ENCODE measurements at regions not wholly inside any gene's neighbourhood (a gene's known extent, or its start where the extent isn't known, plus 50 kb on each side); places are given as distances from the start of the nearest gene placed in this dataset.

DNA sequence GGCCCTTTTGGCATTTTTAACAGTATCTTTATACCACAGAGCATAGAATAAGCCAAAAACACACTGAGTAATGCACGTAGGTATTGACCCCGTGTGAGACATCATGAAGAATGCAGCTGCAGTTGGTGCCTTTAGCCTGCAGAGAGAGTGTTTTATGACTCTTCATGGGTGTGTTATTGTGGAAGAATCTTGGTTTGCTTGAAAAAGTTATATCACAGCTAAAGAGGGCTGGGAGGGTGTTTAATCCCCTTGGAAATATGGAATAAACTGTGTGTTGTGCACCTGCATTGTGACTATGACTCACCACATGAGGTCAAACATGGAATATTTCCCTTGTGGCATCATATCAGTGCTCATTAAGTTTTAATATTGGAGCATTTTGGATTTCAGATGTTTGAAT is 458.7 kb downstream of the CDH9 start:
- no peaks in the 10 kb centered on the region for H3K36me3 ChIP-seq
- TF ChIP-seq POLR2A (IDR thresholded peaks at IDR 0.05) (no peak), POLR2AphosphoS5 (IDR thresholded peaks at IDR 0.05) (no peak), EP300 (IDR thresholded peaks at IDR 0.05) (no peak)
- TF ChIP-seq, protein P1, sequence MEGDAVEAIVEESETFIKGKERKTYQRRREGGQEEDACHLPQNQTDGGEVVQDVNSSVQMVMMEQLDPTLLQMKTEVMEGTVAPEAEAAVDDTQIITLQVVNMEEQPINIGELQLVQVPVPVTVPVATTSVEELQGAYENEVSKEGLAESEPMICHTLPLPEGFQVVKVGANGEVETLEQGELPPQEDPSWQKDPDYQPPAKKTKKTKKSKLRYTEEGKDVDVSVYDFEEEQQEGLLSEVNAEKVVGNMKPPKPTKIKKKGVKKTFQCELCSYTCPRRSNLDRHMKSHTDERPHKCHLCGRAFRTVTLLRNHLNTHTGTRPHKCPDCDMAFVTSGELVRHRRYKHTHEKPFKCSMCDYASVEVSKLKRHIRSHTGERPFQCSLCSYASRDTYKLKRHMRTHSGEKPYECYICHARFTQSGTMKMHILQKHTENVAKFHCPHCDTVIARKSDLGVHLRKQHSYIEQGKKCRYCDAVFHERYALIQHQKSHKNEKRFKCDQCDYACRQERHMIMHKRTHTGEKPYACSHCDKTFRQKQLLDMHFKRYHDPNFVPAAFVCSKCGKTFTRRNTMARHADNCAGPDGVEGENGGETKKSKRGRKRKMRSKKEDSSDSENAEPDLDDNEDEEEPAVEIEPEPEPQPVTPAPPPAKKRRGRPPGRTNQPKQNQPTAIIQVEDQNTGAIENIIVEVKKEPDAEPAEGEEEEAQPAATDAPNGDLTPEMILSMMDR (IDR thresholded peaks at IDR 0.05): no peak
- H3K4me3 ChIP-seq: no peak overlapping the region
- no peak for DNase-seq
- WGBS, 2 donors: 60 to 83% methylated on average over 2 of the region's 2 CpGs
- H3K4me1 ChIP-seq: no peaks in the 10 kb centered on the region
- H3K27ac ChIP-seq: no peak overlapping the region
- H3K9me3 ChIP-seq: no peaks in the 10 kb centered on the region
- H3K27me3 ChIP-seq: no peaks in the 10 kb centered on the region
- intact Hi-C loops (cut with DNase I): no loop called here

GRCh38 chr5:26578002-26578401 is 460.4 kb downstream of the CDH9 start:
- no peak for DNase-seq
- WGBS, 2 donors: 41 to 51% methylated on average over 2 of the region's 2 CpGs
- H3K9me3 ChIP-seq: no peaks in the 10 kb centered on the region
- H3K36me3 ChIP-seq: no peaks in the 10 kb centered on the region
- no peak for TF ChIP-seq POLR2AphosphoS5 (IDR thresholded peaks at IDR 0.05)
- TF ChIP-seq, protein P1 (IDR thresholded peaks at IDR 0.05): no peak
- TF ChIP-seq POLR2A (IDR thresholded peaks at IDR 0.05): no peak
- TF ChIP-seq EP300 (IDR thresholded peaks at IDR 0.05): no peak
- H3K27ac ChIP-seq: no peak overlapping the region
- H3K27me3 ChIP-seq: no peaks in the 10 kb centered on the region
- H3K4me3 ChIP-seq: no peak overlapping the region
- H3K4me1 ChIP-seq: no peaks in the 10 kb centered on the region
- intact Hi-C loops (cut with DNase I): no loop called here

DNA sequence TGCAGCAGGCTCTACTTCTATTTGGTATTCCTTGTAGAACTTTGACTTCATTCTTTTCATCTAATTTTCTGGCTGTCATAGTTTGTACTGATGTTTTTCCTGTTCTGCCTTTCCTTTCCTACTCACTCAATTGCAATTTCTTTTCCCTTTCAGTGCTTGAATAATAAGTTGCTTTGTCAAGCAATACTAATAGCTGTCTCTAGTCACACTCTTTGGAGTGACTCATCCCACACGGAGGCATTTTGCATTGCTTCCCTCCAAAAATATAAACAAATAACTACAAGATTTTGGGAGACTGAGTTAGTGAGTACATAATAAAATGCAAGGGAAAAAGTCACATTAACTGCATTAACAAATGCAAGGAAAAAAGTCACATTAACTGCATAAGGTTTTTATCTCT is 465.9 kb downstream of the CDH9 start:
- no peaks in the 10 kb centered on the region for H3K4me1 ChIP-seq
- WGBS, 2 donors: 49 to 64% methylated on average over 1 of the region's 1 CpG
- H3K36me3 ChIP-seq: no peaks in the 10 kb centered on the region
- H3K27ac ChIP-seq: no peak overlapping the region
- peaks cover 0 to under 1% (median 0%) of the 10 kb centered on the region in 4 donors for H3K9me3 ChIP-seq
- H3K27me3 ChIP-seq: no peaks in the 10 kb centered on the region
- DNase-seq: no peak
- TF ChIP-seq POLR2A (IDR thresholded peaks at IDR 0.05) (no peak), EP300 (IDR thresholded peaks at IDR 0.05) (no peak), POLR2AphosphoS5 (IDR thresholded peaks at IDR 0.05) (no peak)
- TF ChIP-seq, protein P1 (IDR thresholded peaks at IDR 0.05): no peak
- no peak overlapping the region for H3K4me3 ChIP-seq
- intact Hi-C loops (cut with DNase I): no loop called here

DNA sequence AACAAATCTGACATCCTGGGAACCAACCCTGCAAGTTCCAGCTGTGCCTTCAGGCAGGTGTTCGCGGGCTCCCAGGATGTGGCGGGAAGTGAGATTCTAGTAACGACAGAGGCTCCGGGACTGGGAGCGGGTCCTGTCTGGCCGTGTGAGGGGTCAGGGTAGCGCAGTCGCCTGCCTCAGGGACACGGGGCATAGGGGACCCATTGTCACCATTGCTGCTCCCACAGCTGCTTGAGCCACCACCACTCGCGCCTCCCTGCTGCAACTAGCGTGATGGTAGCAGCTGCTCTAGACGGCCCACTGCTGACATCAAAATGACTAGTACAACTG is 468.5 kb downstream of the CDH9 start:
- Histone ChIP-seq H3K4me3 (no peak overlapping the region), H3K27ac (no peak overlapping the region), H3K9me3 (peaks cover 0 to 5% (median 0%) of the 10 kb centered on the region in 4 donors), H3K27me3 (no peaks in the 10 kb centered on the region), H3K36me3 (no peaks in the 10 kb centered on the region), H3K4me1 (no peaks in the 10 kb centered on the region)
- TF ChIP-seq, protein P1 (IDR thresholded peaks at IDR 0.05): no peak
- TF ChIP-seq POLR2A (IDR thresholded peaks at IDR 0.05): no peak
- TF ChIP-seq EP300 (IDR thresholded peaks at IDR 0.05): no peak
- no peak for TF ChIP-seq POLR2AphosphoS5 (IDR thresholded peaks at IDR 0.05)
- WGBS, 2 donors: 94 to 96% methylated on average over 14 of the region's 14 CpGs
- intact Hi-C loops (cut with DNase I): no loop called here
- no peak for DNase-seq

- H3K4me3 ChIP-seq: no peak overlapping the region
- H3K27me3 ChIP-seq: no peaks in the 10 kb centered on the region
- peaks cover 0 to 5% (median 0%) of the 10 kb centered on the region in 4 donors for H3K9me3 ChIP-seq
- no peak overlapping the region for H3K27ac ChIP-seq
- WGBS, 2 donors: 91 to 95% methylated on average over 26 of the region's 26 CpGs
- TF ChIP-seq POLR2A (IDR thresholded peaks at IDR 0.05) (no peak), EP300 (IDR thresholded peaks at IDR 0.05) (no peak), POLR2AphosphoS5 (IDR thresholded peaks at IDR 0.05) (no peak)
- TF ChIP-seq, protein P1 (IDR thresholded peaks at IDR 0.05): no peak
- no peaks in the 10 kb centered on the region for H3K36me3 ChIP-seq
- intact Hi-C loops (cut with DNase I): no loop called here
- H3K4me1 ChIP-seq: no peaks in the 10 kb centered on the region
- DNase-seq: no peak
Measured at GRCh38 chr5:26569241-26569928, 469.0 kb downstream of the CDH9 start.

Data from sigmoid colon (tissue), 6 donors.